Neutrophil (primary cell): ENCODE measurements at regions not wholly inside any gene's neighbourhood (a gene's known extent, or its start where the extent isn't known, plus 50 kb on each side); places are given as distances from the start of the nearest gene placed in this dataset.

Experiments used
- H3K27ac ChIP-seq: fragments of 200-600 bp; sonication (generic); 2 replicates; pipeline ENCODE4 v1.5.1; 2016; ENCODE audit warnings: mild to moderate bottlenecking, moderate library complexity
- H3K27me3 ChIP-seq: fragments of 200-600 bp; sonication (generic); 2 replicates; pipeline ENCODE4 v1.6.0; 2016; ENCODE audit warnings: mild to moderate bottlenecking
- H3K36me3 ChIP-seq: fragments of 200-600 bp; sonication (generic); 2 replicates; pipeline ENCODE4 v1.5.1; 2017
- H3K4me1 ChIP-seq, 2 experiments: fragments of 200-600 bp in 1 of 2; sonication (generic) in 1 of 2; 1 replicate in 1 of 2; 2 replicates in 1 of 2; pipeline versions ENCODE4 v1.5.1 to v1.6.1; 2013 to 2016; ENCODE audit warnings: low read depth in 1 of 2, low read length in 1 of 2, mild to moderate bottlenecking in 1 of 2, moderate library complexity in 1 of 2; ENCODE audit not compliant: control insufficient read depth in 1 of 2, insufficient read depth in 1 of 2
- H3K4me3 ChIP-seq, 2 experiments: fragments of 200-600 bp in 1 of 2; sonication (generic) in 1 of 2; 1 replicate in 1 of 2; 2 replicates in 1 of 2; pipeline ENCODE4 v1.5.1; 2013 to 2016; ENCODE audit warnings: low read depth in 1 of 2, low read length in 1 of 2, mild to moderate bottlenecking in 1 of 2, moderate library complexity in 1 of 2
- H3K9me3 ChIP-seq: fragments of 200-600 bp; sonication (generic); 2 replicates; pipeline ENCODE4 v1.5.1; 2016
- TF ChIP-seq, protein P1 (sequence below): fragments of 200-600 bp; sonication (generic); IDR thresholded peaks from 2 replicates; pipeline ENCODE4 v1.5.1; 2016; ENCODE audit warnings: antibody characterized with exemption

GRCh38 chr4:115873048-115873447 is 759.6 kb upstream of the NDST4 start:
- H3K4me3 ChIP-seq: no peak overlapping the region
- TF ChIP-seq, protein P1, sequence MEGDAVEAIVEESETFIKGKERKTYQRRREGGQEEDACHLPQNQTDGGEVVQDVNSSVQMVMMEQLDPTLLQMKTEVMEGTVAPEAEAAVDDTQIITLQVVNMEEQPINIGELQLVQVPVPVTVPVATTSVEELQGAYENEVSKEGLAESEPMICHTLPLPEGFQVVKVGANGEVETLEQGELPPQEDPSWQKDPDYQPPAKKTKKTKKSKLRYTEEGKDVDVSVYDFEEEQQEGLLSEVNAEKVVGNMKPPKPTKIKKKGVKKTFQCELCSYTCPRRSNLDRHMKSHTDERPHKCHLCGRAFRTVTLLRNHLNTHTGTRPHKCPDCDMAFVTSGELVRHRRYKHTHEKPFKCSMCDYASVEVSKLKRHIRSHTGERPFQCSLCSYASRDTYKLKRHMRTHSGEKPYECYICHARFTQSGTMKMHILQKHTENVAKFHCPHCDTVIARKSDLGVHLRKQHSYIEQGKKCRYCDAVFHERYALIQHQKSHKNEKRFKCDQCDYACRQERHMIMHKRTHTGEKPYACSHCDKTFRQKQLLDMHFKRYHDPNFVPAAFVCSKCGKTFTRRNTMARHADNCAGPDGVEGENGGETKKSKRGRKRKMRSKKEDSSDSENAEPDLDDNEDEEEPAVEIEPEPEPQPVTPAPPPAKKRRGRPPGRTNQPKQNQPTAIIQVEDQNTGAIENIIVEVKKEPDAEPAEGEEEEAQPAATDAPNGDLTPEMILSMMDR: no peak
- no peaks in the 10 kb centered on the region for H3K4me1 ChIP-seq
- no peaks in the 10 kb centered on the region for H3K36me3 ChIP-seq
- no peaks in the 10 kb centered on the region for H3K9me3 ChIP-seq
- H3K27me3 ChIP-seq: no peaks in the 10 kb centered on the region
- no peak overlapping the region for H3K27ac ChIP-seq

GRCh38 chr4:115871596-115871995 is 758.2 kb upstream of the NDST4 start:
- H3K9me3 ChIP-seq: no peaks in the 10 kb centered on the region
- H3K27ac ChIP-seq: no peak overlapping the region
- no peaks in the 10 kb centered on the region for H3K4me1 ChIP-seq
- H3K4me3 ChIP-seq: no peak overlapping the region
- no peaks in the 10 kb centered on the region for H3K27me3 ChIP-seq
- H3K36me3 ChIP-seq: no peaks in the 10 kb centered on the region
- TF ChIP-seq, protein P1: no peak

DNA sequence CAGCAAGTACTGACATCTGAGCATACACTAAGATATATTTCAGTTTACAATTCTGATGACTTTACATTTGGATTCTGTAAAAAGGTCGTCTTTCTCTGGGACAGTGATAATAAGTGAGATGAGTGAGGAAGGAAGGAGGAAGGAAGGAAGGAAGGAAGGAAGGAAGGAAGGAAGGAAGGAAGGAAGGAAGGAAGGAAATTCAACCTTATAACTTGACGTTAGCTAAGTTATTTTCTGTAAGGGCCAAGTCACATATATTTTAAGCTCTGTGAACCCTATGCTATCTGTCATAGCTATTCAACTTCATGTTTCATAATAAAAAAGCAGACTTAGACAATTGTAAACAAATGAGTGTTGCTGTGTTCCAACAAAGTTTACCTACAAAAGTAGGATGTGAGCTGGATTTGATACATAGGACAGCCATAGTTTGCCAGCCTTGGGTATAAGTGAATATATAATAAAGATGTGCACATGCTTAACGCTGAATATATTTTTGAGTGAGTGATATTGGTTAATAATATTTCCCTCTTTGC is 753.0 kb upstream of the NDST4 start:
- Histone ChIP-seq H3K4me3 (no peak overlapping the region), H3K9me3 (no peaks in the 10 kb centered on the region), H3K4me1 (no peaks in the 10 kb centered on the region), H3K27ac (no peak overlapping the region), H3K27me3 (no peaks in the 10 kb centered on the region), H3K36me3 (no peaks in the 10 kb centered on the region)
- TF ChIP-seq, protein P1: no peak

GRCh38 chr4:115865736-115866135 is 752.3 kb upstream of the NDST4 start:
- TF ChIP-seq, protein P1: no peak
- Histone ChIP-seq H3K27me3 (no peaks in the 10 kb centered on the region), H3K36me3 (no peaks in the 10 kb centered on the region), H3K4me1 (no peaks in the 10 kb centered on the region), H3K27ac (no peak overlapping the region), H3K9me3 (no peaks in the 10 kb centered on the region), H3K4me3 (no peak overlapping the region)

DNA sequence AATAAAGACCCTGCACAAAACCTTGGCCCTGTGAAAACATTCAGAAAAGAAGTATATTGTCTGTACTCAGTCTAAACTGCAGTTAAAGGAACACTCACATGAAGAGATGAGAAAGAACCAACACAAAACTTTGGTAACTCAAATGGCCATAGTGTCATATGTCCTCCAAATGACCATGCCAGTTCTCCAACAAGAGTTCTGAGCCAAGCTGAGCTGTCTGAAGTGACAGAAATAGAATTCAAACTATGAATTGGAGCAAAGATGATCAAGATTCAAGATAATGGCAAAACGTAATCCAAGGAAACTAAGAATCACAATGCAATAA is 739.3 kb upstream of the NDST4 start:
- H3K27me3 ChIP-seq: no peaks in the 10 kb centered on the region
- no peaks in the 10 kb centered on the region for H3K36me3 ChIP-seq
- H3K9me3 ChIP-seq: no peaks in the 10 kb centered on the region
- H3K27ac ChIP-seq: no peak overlapping the region
- no peaks in the 10 kb centered on the region for H3K4me1 ChIP-seq
- no peak overlapping the region for H3K4me3 ChIP-seq
- TF ChIP-seq, protein P1: no peak
